ENCODE measurements at regions not wholly inside any gene's neighbourhood (a gene's known extent, or its start where the extent isn't known, plus 50 kb on each side); places are given as distances from the start of the nearest gene placed in this dataset.

DNA sequence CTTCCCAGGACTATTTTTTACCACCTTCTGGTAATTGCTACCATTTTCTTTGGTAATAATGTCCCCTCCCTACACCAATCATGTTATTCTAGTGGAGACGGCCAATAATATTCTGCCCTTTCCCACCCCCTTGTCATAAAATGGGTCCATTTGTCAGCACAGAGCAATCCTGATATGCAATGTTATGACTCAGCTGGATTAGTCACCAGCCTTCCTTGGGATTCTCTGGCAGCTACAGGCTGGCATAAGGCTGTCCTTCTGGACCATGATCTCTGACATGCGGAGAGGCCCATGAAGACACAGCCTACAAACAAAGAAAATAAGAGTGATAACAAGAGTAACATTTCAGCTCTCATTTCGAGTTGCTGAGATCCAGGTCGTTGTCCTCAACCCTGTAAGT is 222.0 kb upstream of the CPNE8 start:
- TF ChIP-seq, protein P1, sequence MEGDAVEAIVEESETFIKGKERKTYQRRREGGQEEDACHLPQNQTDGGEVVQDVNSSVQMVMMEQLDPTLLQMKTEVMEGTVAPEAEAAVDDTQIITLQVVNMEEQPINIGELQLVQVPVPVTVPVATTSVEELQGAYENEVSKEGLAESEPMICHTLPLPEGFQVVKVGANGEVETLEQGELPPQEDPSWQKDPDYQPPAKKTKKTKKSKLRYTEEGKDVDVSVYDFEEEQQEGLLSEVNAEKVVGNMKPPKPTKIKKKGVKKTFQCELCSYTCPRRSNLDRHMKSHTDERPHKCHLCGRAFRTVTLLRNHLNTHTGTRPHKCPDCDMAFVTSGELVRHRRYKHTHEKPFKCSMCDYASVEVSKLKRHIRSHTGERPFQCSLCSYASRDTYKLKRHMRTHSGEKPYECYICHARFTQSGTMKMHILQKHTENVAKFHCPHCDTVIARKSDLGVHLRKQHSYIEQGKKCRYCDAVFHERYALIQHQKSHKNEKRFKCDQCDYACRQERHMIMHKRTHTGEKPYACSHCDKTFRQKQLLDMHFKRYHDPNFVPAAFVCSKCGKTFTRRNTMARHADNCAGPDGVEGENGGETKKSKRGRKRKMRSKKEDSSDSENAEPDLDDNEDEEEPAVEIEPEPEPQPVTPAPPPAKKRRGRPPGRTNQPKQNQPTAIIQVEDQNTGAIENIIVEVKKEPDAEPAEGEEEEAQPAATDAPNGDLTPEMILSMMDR (optimal IDR thresholded peaks at IDR 0.05 in 1 of 3, IDR thresholded peaks at IDR 0.05 in 1 of 3, conservative IDR thresholded peaks at IDR 0.05 in 1 of 3; ENCODE audit: extremely low read depth in 1 of 3, insufficient read depth in 2 of 3, low read length in 3 of 3) = no peak
- TF ChIP-seq EZH2 (IDR thresholded peaks at IDR 0.05; ENCODE audit: low read length) = no peak

All from keratinocyte (primary cell).